ENCODE measurements at regions not wholly inside any gene's neighbourhood (a gene's known extent, or its start where the extent isn't known, plus 50 kb on each side); places are given as distances from the start of the nearest gene placed in this dataset.

DNA sequence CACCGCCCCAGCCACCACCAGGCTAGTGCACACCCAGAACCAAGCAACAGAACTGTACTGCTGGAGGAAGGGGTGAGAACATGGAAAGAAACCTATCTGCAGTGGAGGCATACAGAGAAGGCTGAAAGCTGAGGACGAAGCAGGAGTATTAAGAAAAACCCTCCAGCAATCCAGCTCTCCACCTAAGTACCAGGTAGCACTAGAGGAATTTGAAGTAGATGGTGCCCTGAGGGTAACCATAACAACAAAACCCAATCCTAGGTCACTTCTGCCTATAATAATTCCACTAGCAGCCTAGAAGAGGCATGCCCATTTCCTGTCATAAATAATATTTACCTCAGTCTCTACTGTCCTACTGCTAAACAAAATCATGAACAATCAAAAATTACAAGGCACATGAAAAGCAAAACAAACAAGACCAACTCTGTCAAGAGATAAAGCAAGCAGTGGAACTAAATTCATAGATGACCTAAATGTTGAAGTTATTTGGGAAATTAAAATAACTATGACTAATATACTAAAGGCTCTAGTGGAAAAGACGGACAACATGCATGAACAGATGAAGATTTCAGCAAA lies 51.1 kb downstream of the HYCC1 start:
- DNase-seq (ENCODE audit: low read depth in 6 of 9, low spot score in 9 of 9): no peak
- Histone ChIP-seq H3K4me1 (ENCODE audit: control insufficient read depth in 2 of 2, insufficient read depth in 2 of 2, low read length in 2 of 2) (no peaks in the 10 kb centered on the region), H3K27ac (ENCODE audit: low read depth in 1 of 2, low read length in 1 of 2) (no peak overlapping the region), H3K27me3 (ENCODE audit: control insufficient read depth in 2 of 2, insufficient read depth in 1 of 2, low read length in 1 of 2) (no peaks in the 10 kb centered on the region), H3K9me3 (ENCODE audit: control insufficient read depth in 2 of 2, insufficient read depth in 1 of 2, low read length in 1 of 2) (no peaks in the 10 kb centered on the region), H3K4me3 (ENCODE audit: low read length in 2 of 2) (no peak overlapping the region), H3K36me3 (ENCODE audit: control insufficient read depth in 2 of 2, insufficient read depth in 2 of 2, low read length in 1 of 2) (no peaks in the 10 kb centered on the region)
- WGBS: 98% methylated on average over 3 of the region's 3 CpGs

DNA sequence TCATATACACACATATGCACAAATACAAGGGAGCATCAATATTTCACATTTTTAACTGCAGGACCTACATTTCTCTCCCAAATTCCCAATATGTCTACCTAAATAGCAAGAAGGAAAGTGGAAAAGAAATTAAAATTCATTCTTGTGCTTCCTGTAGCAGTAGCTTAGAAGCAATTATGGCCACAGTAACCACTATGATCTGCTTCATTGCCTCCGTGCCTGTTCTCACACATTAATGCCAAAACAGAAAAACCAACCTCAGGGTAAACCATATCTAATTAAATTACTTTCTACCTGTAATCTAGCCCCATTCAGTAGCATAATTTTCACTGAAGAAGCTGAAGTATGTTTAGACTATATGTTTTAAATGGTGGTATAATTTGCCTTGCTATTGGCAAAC lies 55.2 kb downstream of the HYCC1 start:
- H3K4me1 ChIP-seq (ENCODE audit: control insufficient read depth in 2 of 2, insufficient read depth in 2 of 2, low read length in 2 of 2): no peaks in the 10 kb centered on the region
- H3K36me3 ChIP-seq (ENCODE audit: control insufficient read depth in 2 of 2, insufficient read depth in 2 of 2, low read length in 1 of 2): no peaks in the 10 kb centered on the region
- no peak overlapping the region for H3K27ac ChIP-seq (ENCODE audit: low read depth in 1 of 2, low read length in 1 of 2)
- no peaks in the 10 kb centered on the region for H3K9me3 ChIP-seq (ENCODE audit: control insufficient read depth in 2 of 2, insufficient read depth in 1 of 2, low read length in 1 of 2)
- WGBS: 97% methylated on average over 1 of the region's 1 CpG
- H3K27me3 ChIP-seq (ENCODE audit: control insufficient read depth in 2 of 2, insufficient read depth in 1 of 2, low read length in 1 of 2): no peaks in the 10 kb centered on the region
- no peak overlapping the region for H3K4me3 ChIP-seq (ENCODE audit: low read length in 2 of 2)
- DNase-seq (ENCODE audit: low read depth in 6 of 9, low spot score in 9 of 9): no peak

- DNase-seq (ENCODE audit: low read depth in 6 of 9, low spot score in 9 of 9): no peak
- Histone ChIP-seq H3K9me3 (ENCODE audit: control insufficient read depth in 2 of 2, insufficient read depth in 1 of 2, low read length in 1 of 2) (no peaks in the 10 kb centered on the region), H3K4me1 (ENCODE audit: control insufficient read depth in 2 of 2, insufficient read depth in 2 of 2, low read length in 2 of 2) (no peaks in the 10 kb centered on the region), H3K27me3 (ENCODE audit: control insufficient read depth in 2 of 2, insufficient read depth in 1 of 2, low read length in 1 of 2) (no peaks in the 10 kb centered on the region), H3K27ac (ENCODE audit: low read depth in 1 of 2, low read length in 1 of 2) (no peak overlapping the region), H3K4me3 (ENCODE audit: low read length in 2 of 2) (no peak overlapping the region), H3K36me3 (ENCODE audit: control insufficient read depth in 2 of 2, insufficient read depth in 2 of 2, low read length in 1 of 2) (no peaks in the 10 kb centered on the region)
- 100% methylated on average over 1 of the region's 1 CpG for WGBS
Observed at GRCh38 chr7:22954251-22954650, 59.7 kb downstream of the HYCC1 start.

DNA sequence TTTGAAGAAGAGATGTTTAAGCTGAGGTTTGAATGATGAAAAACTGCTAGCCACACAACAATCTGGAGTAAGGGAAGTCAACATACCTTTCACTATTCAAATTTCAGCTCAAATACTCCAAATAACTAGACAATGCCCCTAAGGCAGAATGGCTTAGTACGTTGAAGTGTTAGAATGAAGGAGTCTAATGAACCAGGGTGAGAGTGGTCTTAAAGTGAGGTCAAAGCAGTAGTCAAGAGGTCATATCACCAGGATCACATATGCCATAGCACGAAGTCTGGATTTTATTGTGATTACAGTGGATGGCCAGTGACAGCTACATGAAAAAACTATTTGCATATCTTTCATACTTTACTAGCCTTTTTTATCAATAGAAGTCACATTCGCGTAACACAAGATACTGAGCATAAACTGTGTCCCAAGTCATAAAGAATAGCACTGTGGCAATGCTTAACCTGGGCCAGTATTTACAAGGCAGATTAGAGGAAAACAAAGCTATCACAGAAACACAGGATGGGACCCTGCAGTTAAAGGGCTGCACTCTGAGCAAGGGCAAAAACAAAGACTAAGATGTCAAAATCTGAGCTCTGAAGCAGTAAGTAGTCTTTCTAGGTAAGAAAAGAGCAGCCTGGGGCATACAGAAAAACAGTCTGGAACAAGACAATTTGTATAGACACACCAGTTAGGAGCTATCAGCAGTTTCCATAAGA lies 61.5 kb downstream of the HYCC1 start:
- Histone ChIP-seq H3K27me3 (ENCODE audit: control insufficient read depth in 2 of 2, insufficient read depth in 1 of 2, low read length in 1 of 2) (no peaks in the 10 kb centered on the region), H3K36me3 (ENCODE audit: control insufficient read depth in 2 of 2, insufficient read depth in 2 of 2, low read length in 1 of 2) (no peaks in the 10 kb centered on the region), H3K9me3 (ENCODE audit: control insufficient read depth in 2 of 2, insufficient read depth in 1 of 2, low read length in 1 of 2) (no peaks in the 10 kb centered on the region), H3K4me3 (ENCODE audit: low read length in 2 of 2) (no peak overlapping the region), H3K27ac (ENCODE audit: low read depth in 1 of 2, low read length in 1 of 2) (no peak overlapping the region), H3K4me1 (ENCODE audit: control insufficient read depth in 2 of 2, insufficient read depth in 2 of 2, low read length in 2 of 2) (no peaks in the 10 kb centered on the region)
- 97% methylated on average over 4 of the region's 4 CpGs for WGBS
- DNase-seq (ENCODE audit: low read depth in 6 of 9, low spot score in 9 of 9): no peak

DNA sequence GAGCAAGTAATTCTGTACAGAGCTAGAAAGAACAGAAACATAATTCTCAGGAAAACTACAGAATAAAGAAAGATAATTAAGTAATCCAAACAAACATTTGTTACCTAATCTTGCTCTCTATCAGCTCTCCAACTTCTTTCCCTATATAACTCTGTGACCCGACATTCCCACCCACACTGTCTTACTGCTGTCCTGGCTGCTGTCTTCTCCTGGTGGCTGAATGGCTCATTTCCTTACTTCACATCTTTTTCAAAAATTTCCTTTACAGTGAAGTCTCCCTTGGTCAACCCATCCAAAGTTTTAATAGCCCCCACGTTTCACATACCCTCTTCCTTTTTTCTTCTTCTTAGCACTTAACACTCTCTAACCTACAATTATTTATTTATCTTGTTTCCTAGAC lies 64.0 kb downstream of the HYCC1 start:
- Histone ChIP-seq H3K27me3 (ENCODE audit: control insufficient read depth in 2 of 2, insufficient read depth in 1 of 2, low read length in 1 of 2) (no peaks in the 10 kb centered on the region), H3K36me3 (ENCODE audit: control insufficient read depth in 2 of 2, insufficient read depth in 2 of 2, low read length in 1 of 2) (peaks cover 0 to 2% of the 10 kb centered on the region in 2 donors), H3K9me3 (ENCODE audit: control insufficient read depth in 2 of 2, insufficient read depth in 1 of 2, low read length in 1 of 2) (no peaks in the 10 kb centered on the region), H3K27ac (ENCODE audit: low read depth in 1 of 2, low read length in 1 of 2) (no peak overlapping the region), H3K4me1 (ENCODE audit: control insufficient read depth in 2 of 2, insufficient read depth in 2 of 2, low read length in 2 of 2) (no peaks in the 10 kb centered on the region), H3K4me3 (ENCODE audit: low read length in 2 of 2) (no peak overlapping the region)
- DNase-seq (ENCODE audit: low read depth in 6 of 9, low spot score in 9 of 9): no peak
- WGBS: 93% methylated on average over 2 of the region's 2 CpGs

DNA sequence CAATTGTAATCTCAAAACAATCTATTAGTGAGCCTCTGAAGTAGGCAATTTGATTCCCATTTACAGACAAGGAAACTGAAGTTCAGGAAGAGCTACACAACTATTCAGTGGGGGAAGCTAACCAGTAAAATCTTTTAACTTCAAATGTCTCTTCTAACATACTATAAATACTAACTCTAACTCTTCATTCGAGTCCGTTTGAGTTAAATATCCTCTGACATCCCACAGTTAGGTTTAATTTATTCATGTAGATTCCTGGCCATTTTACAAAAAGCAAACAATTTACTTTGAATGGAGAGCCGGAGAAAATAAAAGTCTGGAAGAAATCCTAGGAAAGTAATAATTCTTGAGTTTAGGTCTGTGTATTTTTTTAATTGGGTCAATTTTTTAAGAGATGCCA lies 64.7 kb downstream of the HYCC1 start:
- no peak overlapping the region for H3K4me3 ChIP-seq (ENCODE audit: low read length in 2 of 2)
- H3K27me3 ChIP-seq (ENCODE audit: control insufficient read depth in 2 of 2, insufficient read depth in 1 of 2, low read length in 1 of 2): no peaks in the 10 kb centered on the region
- no peaks in the 10 kb centered on the region for H3K4me1 ChIP-seq (ENCODE audit: control insufficient read depth in 2 of 2, insufficient read depth in 2 of 2, low read length in 2 of 2)
- DNase-seq (ENCODE audit: low read depth in 6 of 9, low spot score in 9 of 9): no peak
- no peaks in the 10 kb centered on the region for H3K9me3 ChIP-seq (ENCODE audit: control insufficient read depth in 2 of 2, insufficient read depth in 1 of 2, low read length in 1 of 2)
- WGBS: 81% methylated on average over 3 of the region's 3 CpGs
- H3K27ac ChIP-seq (ENCODE audit: low read depth in 1 of 2, low read length in 1 of 2): no peak overlapping the region
- peaks cover 0 to 2% of the 10 kb centered on the region in 2 donors for H3K36me3 ChIP-seq (ENCODE audit: control insufficient read depth in 2 of 2, insufficient read depth in 2 of 2, low read length in 1 of 2)

- Histone ChIP-seq H3K27me3 (ENCODE audit: control insufficient read depth in 2 of 2, insufficient read depth in 1 of 2, low read length in 1 of 2) (no peaks in the 10 kb centered on the region), H3K36me3 (ENCODE audit: control insufficient read depth in 2 of 2, insufficient read depth in 2 of 2, low read length in 1 of 2) (peaks cover 0 to 2% of the 10 kb centered on the region in 2 donors), H3K27ac (ENCODE audit: low read depth in 1 of 2, low read length in 1 of 2) (no peak overlapping the region), H3K9me3 (ENCODE audit: control insufficient read depth in 2 of 2, insufficient read depth in 1 of 2, low read length in 1 of 2) (no peaks in the 10 kb centered on the region), H3K4me3 (ENCODE audit: low read length in 2 of 2) (no peak overlapping the region), H3K4me1 (ENCODE audit: control insufficient read depth in 2 of 2, insufficient read depth in 2 of 2, low read length in 2 of 2) (no peaks in the 10 kb centered on the region)
- 74% methylated on average over 2 of the region's 2 CpGs for WGBS
- DNase-seq (ENCODE audit: low read depth in 6 of 9, low spot score in 9 of 9): no peak
Observed at GRCh38 chr7:22948770-22949169, 65.2 kb downstream of the HYCC1 start.

- DNase-seq (ENCODE audit: low read depth in 6 of 9, low spot score in 9 of 9): no peak
- Histone ChIP-seq H3K36me3 (ENCODE audit: control insufficient read depth in 2 of 2, insufficient read depth in 2 of 2, low read length in 1 of 2) (peaks cover 0 to 2% of the 10 kb centered on the region in 2 donors), H3K27ac (ENCODE audit: low read depth in 1 of 2, low read length in 1 of 2) (no peak overlapping the region), H3K4me1 (ENCODE audit: control insufficient read depth in 2 of 2, insufficient read depth in 2 of 2, low read length in 2 of 2) (no peaks in the 10 kb centered on the region), H3K4me3 (ENCODE audit: low read length in 2 of 2) (no peak overlapping the region), H3K27me3 (ENCODE audit: control insufficient read depth in 2 of 2, insufficient read depth in 1 of 2, low read length in 1 of 2) (no peaks in the 10 kb centered on the region), H3K9me3 (ENCODE audit: control insufficient read depth in 2 of 2, insufficient read depth in 1 of 2, low read length in 1 of 2) (no peaks in the 10 kb centered on the region)
- 97% methylated on average over 6 of the region's 6 CpGs for WGBS
Observed at GRCh38 chr7:22945584-22945983, 68.3 kb downstream of the HYCC1 start.

DNA sequence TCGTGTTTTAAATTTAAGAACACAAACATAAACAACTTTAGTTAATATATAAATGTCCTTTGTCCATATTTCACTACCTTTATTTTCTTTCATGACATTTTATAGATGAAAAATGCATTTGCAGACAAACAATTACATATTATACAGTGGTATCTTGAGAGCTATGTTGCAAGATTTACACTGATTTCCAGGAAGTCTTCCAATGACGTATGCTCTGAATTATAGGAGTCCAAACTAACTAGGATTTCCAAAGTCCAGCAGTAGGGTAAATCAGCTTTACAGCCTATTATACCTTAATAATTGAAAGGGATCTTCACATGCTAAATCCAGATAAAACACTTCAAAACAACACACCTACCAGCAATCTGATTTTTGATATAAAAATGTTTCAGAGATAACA lies 69.4 kb downstream of the HYCC1 start:
- H3K27ac ChIP-seq (ENCODE audit: low read depth in 1 of 2, low read length in 1 of 2): no peak overlapping the region
- H3K4me1 ChIP-seq (ENCODE audit: control insufficient read depth in 2 of 2, insufficient read depth in 2 of 2, low read length in 2 of 2): no peaks in the 10 kb centered on the region
- DNase-seq (ENCODE audit: low read depth in 6 of 9, low spot score in 9 of 9): no peak
- no peak overlapping the region for H3K4me3 ChIP-seq (ENCODE audit: low read length in 2 of 2)
- no peaks in the 10 kb centered on the region for H3K27me3 ChIP-seq (ENCODE audit: control insufficient read depth in 2 of 2, insufficient read depth in 1 of 2, low read length in 1 of 2)
- no peaks in the 10 kb centered on the region for H3K9me3 ChIP-seq (ENCODE audit: control insufficient read depth in 2 of 2, insufficient read depth in 1 of 2, low read length in 1 of 2)
- 98% methylated on average over 2 of the region's 2 CpGs for WGBS
- H3K36me3 ChIP-seq (ENCODE audit: control insufficient read depth in 2 of 2, insufficient read depth in 2 of 2, low read length in 1 of 2): peaks cover 0 to 2% of the 10 kb centered on the region in 2 donors
